GM12878 (cell line): ENCODE measurements at regions not wholly inside any gene's neighbourhood (a gene's known extent, or its start where the extent isn't known, plus 50 kb on each side); places are given as distances from the start of the nearest gene placed in this dataset.

Experiments used
- ATAC-seq: fragments of 200-7000 bp; cut with Tn5 transposase; 3 replicates; pipeline ENCODE4 v1.9.1; 2020; ENCODE audit warnings: mild to moderate bottlenecking, moderate library complexity
- BruUV-seq: library from RNA; stranded (reverse); fragments of 400-500 nt; replicated peaks from 2 replicates; lab custom pipeline; 2021; lab: Mats Ljungman, UMichigan
- CTCF ChIA-PET: fragments of 300-600 bp; sonication (Branson Sonifier 250); formaldehyde crosslinking; extraction: SDS; loops from one replicate; lab custom pipeline; 2021; ENCODE audit warnings: inconsistent platforms; lab: Yijun Ruan, JAX
- POLR2A ChIA-PET: fragments of 350-600 bp; formaldehyde crosslinking; extraction: SDS; loops from one replicate; lab custom pipeline; 2021; ENCODE audit warnings: inconsistent platforms; lab: Charles Lee
- RAD21 ChIA-PET: fragments of 300-600 bp; sonication (Branson Sonifier 250); formaldehyde crosslinking; loops from one replicate; lab custom pipeline; 2023; ENCODE audit warnings: antibody characterized with exemption; ENCODE audit not compliant: unreplicated experiment; lab: Charles Lee
- SMC1A ChIA-PET: fragments of 300-600 bp; sonication (Branson Sonifier 250); formaldehyde crosslinking; loops from one replicate; lab custom pipeline; 2023; ENCODE audit not compliant: unreplicated experiment, uncharacterized antibody; lab: Charles Lee
- DNase-seq: peaks from one replicate; pipeline ENCODE4 v3.0.0-alpha.2; 2011; ENCODE audit warnings: low read depth, low spot score
- FAIRE-seq: peaks from 3 replicates; lab custom pipeline; 2011; peaks lifted over from hg19 to GRCh38; lab: Jason Lieb, UNC
- H2AFZ ChIP-seq: 2 replicates; pipeline ENCODE4 v1.6.0; 2011; ENCODE audit warnings: low read depth, low read length, control low read depth; ENCODE audit not compliant: control insufficient read depth
- H3K27ac ChIP-seq: 2 replicates; pipeline ENCODE4 v1.5.1; 2011; ENCODE audit warnings: control low read depth; ENCODE audit not compliant: control insufficient read depth, insufficient read depth
- H3K27me3 ChIP-seq, 2 experiments: replicated peaks in 1 of 2; 2 replicates each; pipeline versions ENCODE4 v1.6.0 to v1.6.1; 2011; ENCODE audit warnings: low read length in 1 of 2; ENCODE audit not compliant: control insufficient read depth in 2 of 2, insufficient read depth in 2 of 2
- H3K36me3 ChIP-seq, 2 experiments: 2 replicates each; pipeline ENCODE4 v1.5.1; 2011; ENCODE audit warnings: low read length in 1 of 2; ENCODE audit not compliant: control insufficient read depth in 2 of 2, insufficient read depth in 2 of 2
- H3K4me1 ChIP-seq: 2 replicates; pipeline ENCODE4 v1.6.1; 2011; ENCODE audit warnings: mild to moderate bottlenecking, low read length, moderate library complexity, mixed read lengths; ENCODE audit not compliant: control insufficient read depth, insufficient read depth
- H3K4me2 ChIP-seq: 2 replicates; pipeline ENCODE4 v1.6.0; 2011; ENCODE audit warnings: control low read depth; ENCODE audit not compliant: control insufficient read depth, insufficient read depth
- H3K4me3 ChIP-seq: fragments of 200-600 bp; sonication (generic); 2 replicates; pipeline ENCODE4 v1.5.1; 2016
- H3K79me2 ChIP-seq: 2 replicates; pipeline ENCODE4 v1.6.0; 2011; ENCODE audit warnings: low read length; ENCODE audit not compliant: control insufficient read depth, insufficient read depth
- H3K9ac ChIP-seq: 2 replicates; pipeline ENCODE4 v1.8.0; 2011; ENCODE audit warnings: low read length, control low read depth, mixed read lengths; ENCODE audit not compliant: control insufficient read depth, insufficient read depth
- H3K9me3 ChIP-seq: replicated peaks from 3 replicates; pipeline ENCODE4 v1.5.1; 2011; ENCODE audit warnings: mild to moderate bottlenecking, low read length; ENCODE audit not compliant: control insufficient read depth, insufficient read depth
- H4K20me1 ChIP-seq: 2 replicates; pipeline ENCODE4 v1.6.0; 2011; ENCODE audit not compliant: control insufficient read depth, insufficient read depth
- CBX5 ChIP-seq: sonication (generic); IDR thresholded peaks from 2 replicates; pipeline ENCODE4 v1.6.1; 2016; ENCODE audit warnings: low read depth, moderate library complexity, mild to moderate bottlenecking, inconsistent platforms
- ELK1 ChIP-seq: IDR thresholded peaks from 2 replicates; pipeline ENCODE4 v1.6.1; 2012; ENCODE audit warnings: low read depth, low read length, improper control_type of control experiment
- GABPA ChIP-seq: IDR thresholded peaks from 2 replicates; pipeline ENCODE4 v1.6.1; 2014; ENCODE audit warnings: antibody characterized with exemption, low read depth, mild to moderate bottlenecking, inconsistent platforms
- IKZF1 ChIP-seq: fragments of 450-650 bp; conservative IDR thresholded peaks from 2 replicates; pipeline ENCODE4 v1.6.1; 2017; ENCODE audit warnings: antibody characterized with exemption, mild to moderate bottlenecking
- JUNB ChIP-seq: IDR thresholded peaks from 2 replicates; pipeline ENCODE4 v1.6.1; 2016; ENCODE audit warnings: antibody characterized with exemption, mild to moderate bottlenecking
- MEF2A ChIP-seq: IDR thresholded peaks from 2 replicates; pipeline ENCODE4 v1.6.1; 2011; ENCODE audit warnings: low read depth, mild to moderate bottlenecking, low read length, moderate library complexity; ENCODE audit not compliant: insufficient read depth
- MXI1 ChIP-seq: fragments of 150-350 bp; IDR thresholded peaks from 2 replicates; pipeline ENCODE4 v1.6.1; 2011; ENCODE audit warnings: low read depth, mild to moderate bottlenecking, inconsistent platforms, low read length, improper control_type of control experiment
- NFIC ChIP-seq: IDR thresholded peaks from 2 replicates; pipeline ENCODE4 v1.6.1; 2012; ENCODE audit warnings: low read depth, mild to moderate bottlenecking, inconsistent platforms, low read length, moderate library complexity
- NFYA ChIP-seq: IDR thresholded peaks from 2 replicates; pipeline ENCODE4 v1.6.1; 2011; ENCODE audit warnings: low read depth, mild to moderate bottlenecking, low read length, improper control_type of control experiment, borderline replicate concordance
- NKRF ChIP-seq: fragments of 450-650 bp; conservative IDR thresholded peaks from 2 replicates; pipeline ENCODE4 v1.6.1; 2017; ENCODE audit warnings: mild to moderate bottlenecking, moderate library complexity
- NR2C2 ChIP-seq: IDR thresholded peaks from 2 replicates; pipeline ENCODE4 v1.6.1; 2011; ENCODE audit warnings: borderline replicate concordance, low read depth; ENCODE audit not compliant: control insufficient read depth, insufficient read length
- RAD51 ChIP-seq: fragments of 450-650 bp; IDR thresholded peaks from 2 replicates; pipeline ENCODE4 v1.6.1; 2016; ENCODE audit warnings: moderate library complexity, mild to moderate bottlenecking, inconsistent platforms
- STAT1 ChIP-seq: fragments of 450-650 bp; conservative IDR thresholded peaks from 2 replicates; pipeline ENCODE4 v1.6.1; 2014; ENCODE audit warnings: antibody characterized with exemption, mild to moderate bottlenecking
- SUPT20H ChIP-seq: IDR thresholded peaks from 2 replicates; pipeline ENCODE4 v1.6.1; 2011; ENCODE audit warnings: low read depth, mild to moderate bottlenecking, low read length, moderate library complexity, borderline replicate concordance; ENCODE audit not compliant: control insufficient read depth
- WRNIP1 ChIP-seq: IDR thresholded peaks from 2 replicates; pipeline ENCODE4 v1.6.1; 2011; ENCODE audit warnings: low read depth, low read length, improper control_type of control experiment, borderline replicate concordance
- ZNF217 ChIP-seq: fragments of 450-650 bp; IDR thresholded peaks from 2 replicates; pipeline ENCODE4 v1.6.1; 2017; ENCODE audit warnings: antibody characterized with exemption, mild to moderate bottlenecking
- ZNF384 ChIP-seq: IDR thresholded peaks from 2 replicates; pipeline ENCODE4 v1.6.1; 2012; ENCODE audit warnings: low read depth, mild to moderate bottlenecking, low read length, improper control_type of control experiment, borderline replicate concordance
- ZSCAN29 ChIP-seq: fragments of 450-650 bp; IDR thresholded peaks from 2 replicates; pipeline ENCODE4 v1.6.1; 2017; ENCODE audit warnings: mild to moderate bottlenecking, moderate library complexity
- WGBS: methylation state at CpG from one replicate; pipeline ENCODE4 v1.1.6; 2016; ENCODE audit warnings: low lambda C conversion rate; ENCODE audit not compliant: insufficient replicate concordance, insufficient coverage; ENCODE audit errors: missing lambda C conversion rate; 5-methylcytosine and 5-hydroxymethylcytosine counted together
- in situ Hi-C: fragments of 300-500 bp; cut with MboI; formaldehyde crosslinking; loops from 9 replicates; pipeline ENCODE4 v1.14.3; 2018; ENCODE audit warnings: mixed read lengths
- intact Hi-C: fragments of 100-400 bp; cut with micrococcal nuclease; formaldehyde crosslinking; loops from one replicate; pipeline ENCODE4 v1.14.2; 2022; ENCODE audit not compliant: unreplicated experiment

GRCh38 chr13:50609011-50609410 is 234.5 kb downstream of the DLEU7 start:
- no peaks in the 10 kb centered on the region for H3K4me1 ChIP-seq
- TF ChIP-seq CBX5 (no peak), JUNB (no peak), NFIC (no peak), IKZF1 (no peak), MEF2A (no peak), ZNF384 (no peak), GABPA (no peak), NFYA (no peak)
- ChIA-PET SMC1A (interaction anchor here (0.9 to 3.1 kb wide), 3 partner anchors 9 to 17 kb away, joined by 3 to 13 read pairs (median 7); no protein-coding TSS in a partner anchor), CTCF (interaction anchor here (0.6 to 1.5 kb wide), 3 partner anchors 78 to 342 kb away, joined by 3 to 4 read pairs (median 3); no protein-coding TSS in a partner anchor), RAD21 (no interaction called here), POLR2A (no interaction called here)
- H3K27me3 ChIP-seq: no peaks in the 10 kb centered on the region; a peak in 1 of 4 replicates
- no peak overlapping the region for H3K4me3 ChIP-seq
- H3K9ac ChIP-seq: no peak overlapping the region
- ATAC-seq (no peak), DNase-seq (no peak), FAIRE-seq (no peak)
- H4K20me1 ChIP-seq: no peaks in the 10 kb centered on the region
- H3K36me3 ChIP-seq: no peaks in the 10 kb centered on the region
- H3K9me3 ChIP-seq: no peaks in the 10 kb centered on the region
- H3K79me2 ChIP-seq: no peaks in the 10 kb centered on the region
- in situ Hi-C loops: no loop called here
- H3K27ac ChIP-seq: no peak overlapping the region
- H2AFZ ChIP-seq: no peak overlapping the region
- intact Hi-C loops: no loop called here
- 10% methylated on average over 3 of the region's 3 CpGs for WGBS
- no TSS peak for BruUV-seq
- no peak overlapping the region for H3K4me2 ChIP-seq

GRCh38 chr13:50610238-50610637 is 233.3 kb downstream of the DLEU7 start:
- Histone ChIP-seq H3K9me3 (no peaks in the 10 kb centered on the region), H3K27ac (no peak overlapping the region), H3K79me2 (no peaks in the 10 kb centered on the region), H3K27me3 (no peaks in the 10 kb centered on the region; a peak in 1 of 4 replicates), H3K9ac (no peak overlapping the region), H2AFZ (no peak overlapping the region), H3K36me3 (no peaks in the 10 kb centered on the region), H4K20me1 (no peaks in the 10 kb centered on the region), H3K4me2 (no peak overlapping the region), H3K4me3 (no peak overlapping the region), H3K4me1 (no peaks in the 10 kb centered on the region)
- no TSS peak for BruUV-seq
- FAIRE-seq (no peak), ATAC-seq (no peak), DNase-seq (no peak)
- WGBS: 68% methylated on average over 2 of the region's 2 CpGs
- POLR2A ChIA-PET: no interaction called here
- intact Hi-C loops (no loop called here), in situ Hi-C loops (no loop called here)
- CTCF ChIA-PET: no interaction called here
- RAD21 ChIA-PET: no interaction called here
- SMC1A ChIA-PET: no interaction called here
- TF ChIP-seq NKRF (no peak), STAT1 (no peak), NR2C2 (no peak), WRNIP1 (no peak), ZSCAN29 (no peak), MXI1 (no peak), RAD51 (no peak), ELK1 (no peak), SUPT20H (no peak), ZNF217 (no peak)
